ENCODE measurements at regions not wholly inside any gene's neighbourhood (a gene's known extent, or its start where the extent isn't known, plus 50 kb on each side); places are given as distances from the start of the nearest gene placed in this dataset.
"Not testable (repeated sequence)": the region's sequence is repeated elsewhere in the genome, so short reads cannot be mapped to it uniquely, and the experiment has no call there.

- DNase-seq (ENCODE audit: low spot score), result no peak
Observed at GRCh38 chr4:164212714-164213113, 541.2 kb upstream of the SMIM31 start.

GRCh38 chr4:164215113-164215741 is 538.7 kb upstream of the SMIM31 start:
- no peak for DNase-seq (ENCODE audit: low spot score)

GRCh38 chr4:164221631-164222030 is 532.3 kb upstream of the SMIM31 start:
- DNase-seq (ENCODE audit: low spot score), result no peak

GRCh38 chr4:164224871-164225270 is 529.1 kb upstream of the SMIM31 start:
- no peak for DNase-seq (ENCODE audit: low spot score)

- no peak for DNase-seq (ENCODE audit: low spot score)
Observed at GRCh38 chr4:164229255-164229654, 524.7 kb upstream of the SMIM31 start.

- no peak for DNase-seq (ENCODE audit: low spot score)
Observed at GRCh38 chr4:164239433-164239832, 514.5 kb upstream of the SMIM31 start.

- DNase-seq (ENCODE audit: low spot score), result no peak
Observed at GRCh38 chr4:164239976-164240375, 514.0 kb upstream of the SMIM31 start.

GRCh38 chr4:164251257-164251656 is 502.7 kb upstream of the SMIM31 start:
- DNase-seq (ENCODE audit: low spot score), result no peak

GRCh38 chr4:164252286-164252685 is 501.6 kb upstream of the SMIM31 start:
- no peak for DNase-seq (ENCODE audit: low spot score)

- DNase-seq (ENCODE audit: low spot score), result no peak
Observed at GRCh38 chr4:164261831-164262230, 492.1 kb upstream of the SMIM31 start.

GRCh38 chr4:164262508-164262907 is 491.4 kb upstream of the SMIM31 start:
- DNase-seq (ENCODE audit: low spot score), result not testable (repeated sequence)

- DNase-seq (ENCODE audit: low spot score), result not testable (repeated sequence)
Observed at GRCh38 chr4:164277414-164277813, 476.5 kb upstream of the SMIM31 start.

- DNase-seq (ENCODE audit: low spot score), result no peak
Observed at GRCh38 chr4:164287173-164287572, 466.8 kb upstream of the SMIM31 start.

GRCh38 chr4:164288578-164288977 is 465.4 kb upstream of the SMIM31 start:
- DNase-seq (ENCODE audit: low spot score), result no peak

- DNase-seq (ENCODE audit: low spot score), result no peak
Observed at GRCh38 chr4:164293203-164293602, 460.7 kb upstream of the SMIM31 start.

- DNase-seq (ENCODE audit: low spot score), result no peak
Observed at GRCh38 chr4:164293743-164294142, 460.2 kb upstream of the SMIM31 start.

GRCh38 chr4:164301430-164301829 is 452.5 kb upstream of the SMIM31 start:
- DNase-seq (ENCODE audit: low spot score), result no peak

GRCh38 chr4:164304101-164304639 is 449.8 kb upstream of the SMIM31 start:
- no peak for DNase-seq (ENCODE audit: low spot score)

- DNase-seq (ENCODE audit: low spot score), result no peak
Observed at GRCh38 chr4:164304861-164305260, 449.1 kb upstream of the SMIM31 start.

- DNase-seq (ENCODE audit: low spot score), result no peak
Observed at GRCh38 chr4:164307262-164307661, 446.7 kb upstream of the SMIM31 start.

- DNase-seq (ENCODE audit: low spot score), result no peak
Observed at GRCh38 chr4:164312671-164313070, 441.3 kb upstream of the SMIM31 start.

- DNase-seq (ENCODE audit: low spot score), result no peak
Observed at GRCh38 chr4:164313853-164314252, 440.1 kb upstream of the SMIM31 start.

GRCh38 chr4:164318350-164318749 is 435.6 kb upstream of the SMIM31 start:
- no peak for DNase-seq (ENCODE audit: low spot score)

- DNase-seq (ENCODE audit: low spot score), result no peak
Observed at GRCh38 chr4:164319688-164320087, 434.2 kb upstream of the SMIM31 start.
